ENCODE measurements at regions not wholly inside any gene's neighbourhood (a gene's known extent, or its start where the extent isn't known, plus 50 kb on each side); places are given as distances from the start of the nearest gene placed in this dataset.

- no peak for TF ChIP-seq CTCF (IDR thresholded peaks at IDR 0.05; ENCODE audit: low read length)
- TF ChIP-seq EZH2 (optimal IDR thresholded peaks at IDR 0.05; ENCODE audit: low read depth, low read length): no peak
- TF ChIP-seq EZH2phosphoT487 (IDR thresholded peaks at IDR 0.05; ENCODE audit: low read length): no peak
Observed at GRCh38 chr9:17969232-17969631, 390.4 kb downstream of the SH3GL2 start.

Data from MM.1S (cell line).